ENCODE measurements at regions not wholly inside any gene's neighbourhood (a gene's known extent, or its start where the extent isn't known, plus 50 kb on each side); places are given as distances from the start of the nearest gene placed in this dataset.

GRCh38 chr14:22262881-22263280 is 326.1 kb downstream of the DAD1 start:
- TF ChIP-seq EZH2 (IDR thresholded peaks at IDR 0.05; ENCODE audit: low read depth) (no peak), CTCF (conservative IDR thresholded peaks at IDR 0.05) (no peak)

All from PC-9 (cell line).